Esophagus (tissue), 2 donors: ENCODE measurements at regions not wholly inside any gene's neighbourhood (a gene's known extent, or its start where the extent isn't known, plus 50 kb on each side); places are given as distances from the start of the nearest gene placed in this dataset.

ENCODE experiments used
- H3K27ac ChIP-seq, 2 donors: one replicate each; pipeline ENCODE4 v1.5.1; 2013; ENCODE audit warnings: low read depth in 2 of 2, mild to moderate bottlenecking in 2 of 2, inconsistent platforms in 1 of 2, low read length in 1 of 2, moderate library complexity in 1 of 2
- H3K27me3 ChIP-seq, 2 donors: one replicate each; pipeline ENCODE4 v1.6.1; 2013; ENCODE audit warnings: low read length in 2 of 2, control low read depth in 1 of 2, mild to moderate bottlenecking in 1 of 2; ENCODE audit not compliant: insufficient read depth in 2 of 2, control insufficient read depth in 1 of 2
- H3K36me3 ChIP-seq, 2 donors: one replicate each; pipeline ENCODE4 v1.6.1; 2013; ENCODE audit warnings: low read length in 1 of 2; ENCODE audit not compliant: control insufficient read depth in 2 of 2, insufficient read depth in 2 of 2
- H3K4me1 ChIP-seq, 2 donors: one replicate each; pipeline ENCODE4 v1.6.1; 2013; ENCODE audit warnings: low read length in 1 of 2; ENCODE audit not compliant: control insufficient read depth in 2 of 2, insufficient read depth in 2 of 2
- H3K4me3 ChIP-seq, 2 donors: one replicate each; pipeline ENCODE4 v1.5.1; 2013; ENCODE audit warnings: low read length in 2 of 2, mild to moderate bottlenecking in 2 of 2, low read depth in 1 of 2, moderate library complexity in 1 of 2
- H3K9me3 ChIP-seq, 2 donors: one replicate each; pipeline ENCODE4 v1.6.1; 2013; ENCODE audit warnings: mild to moderate bottlenecking in 2 of 2, low read depth in 1 of 2, low read length in 1 of 2, moderate library complexity in 1 of 2; ENCODE audit not compliant: control insufficient read depth in 2 of 2, insufficient read depth in 1 of 2
- WGBS, 2 donors: extraction: QIAGEN DNeasy Blood & Tissue Kit; methylation state at CpG; one replicate each; pipeline ENCODE4 v1.1.7; 2013; 5-methylcytosine and 5-hydroxymethylcytosine counted together
- donor health status: healthy with polysubstance abuse.
- donor health status: Bipolar disorder and iron deficiency.

- no peaks in the 10 kb centered on the region for H3K27me3 ChIP-seq
- no peaks in the 10 kb centered on the region for H3K4me1 ChIP-seq
- 72 to 79% methylated on average over 2 of the region's 2 CpGs for WGBS, 2 donors
- no peaks in the 10 kb centered on the region for H3K36me3 ChIP-seq
- no peak overlapping the region for H3K27ac ChIP-seq
- no peak overlapping the region for H3K4me3 ChIP-seq
- peaks cover 0 to 3% of the 10 kb centered on the region in 2 donors for H3K9me3 ChIP-seq
Measured at GRCh38 chr13:80214521-80214991, 126.4 kb downstream of the SPRY2 start.

- H3K27ac ChIP-seq, result no peak overlapping the region
- peaks cover 0 to 3% of the 10 kb centered on the region in 2 donors for H3K9me3 ChIP-seq
- WGBS, 2 donors, result 68 to 91% methylated on average over 2 of the region's 2 CpGs
- H3K4me3 ChIP-seq, result no peak overlapping the region
- no peaks in the 10 kb centered on the region for H3K4me1 ChIP-seq
- no peaks in the 10 kb centered on the region for H3K27me3 ChIP-seq
- H3K36me3 ChIP-seq, result no peaks in the 10 kb centered on the region
Measured at GRCh38 chr13:80214050-80214449, 126.9 kb downstream of the SPRY2 start.

- no peaks in the 10 kb centered on the region for H3K27me3 ChIP-seq
- WGBS, 2 donors, result 91 to 95% methylated on average over 2 of the region's 2 CpGs
- peaks cover 0 to under 1% of the 10 kb centered on the region in 2 donors for H3K9me3 ChIP-seq
- H3K36me3 ChIP-seq, result no peaks in the 10 kb centered on the region
- H3K4me3 ChIP-seq, result no peak overlapping the region
- no peak overlapping the region for H3K27ac ChIP-seq
- H3K4me1 ChIP-seq, result no peaks in the 10 kb centered on the region
Measured at GRCh38 chr13:80213201-80213600, 127.7 kb downstream of the SPRY2 start.

GRCh38 chr13:80211566-80211965 lies 129.4 kb downstream of the SPRY2 start:
- Histone ChIP-seq H3K36me3 (no peaks in the 10 kb centered on the region), H3K27me3 (no peaks in the 10 kb centered on the region), H3K27ac (no peak overlapping the region), H3K9me3 (no peaks in the 10 kb centered on the region), H3K4me1 (no peaks in the 10 kb centered on the region), H3K4me3 (no peak overlapping the region)
- WGBS, 2 donors, result 90 to 94% methylated on average over 2 of the region's 2 CpGs

GRCh38 chr13:80204642-80205041 lies 136.3 kb downstream of the SPRY2 start:
- Histone ChIP-seq H3K27me3 (no peaks in the 10 kb centered on the region), H3K4me1 (no peaks in the 10 kb centered on the region), H3K36me3 (no peaks in the 10 kb centered on the region), H3K27ac (no peak overlapping the region), H3K4me3 (no peak overlapping the region), H3K9me3 (no peaks in the 10 kb centered on the region)
- 77 to 83% methylated on average over 2 of the region's 2 CpGs for WGBS, 2 donors

GRCh38 chr13:80203496-80203895 lies 137.4 kb downstream of the SPRY2 start:
- Histone ChIP-seq H3K4me1 (no peaks in the 10 kb centered on the region), H3K36me3 (no peaks in the 10 kb centered on the region), H3K27me3 (no peaks in the 10 kb centered on the region), H3K9me3 (no peaks in the 10 kb centered on the region), H3K4me3 (no peak overlapping the region), H3K27ac (no peak overlapping the region)
- 78 to 79% methylated on average over 3 of the region's 3 CpGs for WGBS, 2 donors

GRCh38 chr13:80201694-80202468 lies 139.0 kb downstream of the SPRY2 start:
- Histone ChIP-seq H3K4me1 (no peaks in the 10 kb centered on the region), H3K4me3 (no peak overlapping the region), H3K36me3 (no peaks in the 10 kb centered on the region), H3K27me3 (no peaks in the 10 kb centered on the region), H3K9me3 (no peaks in the 10 kb centered on the region), H3K27ac (no peak overlapping the region)
- WGBS, 2 donors, result 85 to 86% methylated on average over 6 of the region's 6 CpGs

GRCh38 chr13:80199585-80200292 lies 141.2 kb downstream of the SPRY2 start:
- Histone ChIP-seq H3K27me3 (no peaks in the 10 kb centered on the region), H3K4me3 (no peak overlapping the region), H3K36me3 (no peaks in the 10 kb centered on the region), H3K27ac (no peak overlapping the region), H3K4me1 (no peaks in the 10 kb centered on the region), H3K9me3 (no peaks in the 10 kb centered on the region)
- WGBS, 2 donors, result 60 to 64% methylated on average over 3 of the region's 3 CpGs

GRCh38 chr13:80199067-80199466 lies 141.9 kb downstream of the SPRY2 start:
- H3K27me3 ChIP-seq, result no peaks in the 10 kb centered on the region
- H3K27ac ChIP-seq, result no peak overlapping the region
- H3K9me3 ChIP-seq, result no peaks in the 10 kb centered on the region
- no peak overlapping the region for H3K4me3 ChIP-seq
- WGBS, 2 donors, result 77 to 81% methylated on average over 4 of the region's 4 CpGs
- no peaks in the 10 kb centered on the region for H3K4me1 ChIP-seq
- no peaks in the 10 kb centered on the region for H3K36me3 ChIP-seq
